ENCODE measurements at regions not wholly inside any gene's neighbourhood (a gene's known extent, or its start where the extent isn't known, plus 50 kb on each side); places are given as distances from the start of the nearest gene placed in this dataset.

DNA sequence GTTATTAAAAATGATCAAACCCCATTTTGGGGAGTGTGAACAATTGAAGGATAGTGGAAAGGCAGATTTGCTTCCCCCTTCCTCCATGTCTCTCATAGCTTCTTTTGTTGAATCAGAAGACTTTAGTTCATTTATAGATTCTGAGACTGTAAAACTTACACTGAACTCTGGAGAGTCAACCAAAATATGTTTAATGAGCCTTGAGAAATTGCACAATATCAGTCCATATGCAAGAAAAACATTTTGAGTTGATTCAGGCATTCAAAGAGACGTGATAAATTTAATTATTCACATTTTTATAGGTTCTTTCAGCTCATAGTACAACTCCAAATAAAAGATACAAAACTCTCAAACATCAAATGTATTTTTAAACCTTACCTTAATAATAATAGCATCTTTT, 354.4 kb upstream of the SPRED2 start:
- H3K36me3 Mint-ChIP-seq (ENCODE audit: low read depth), result no peaks in the 10 kb centered on the region
- H3K4me1 Mint-ChIP-seq, result no peaks in the 10 kb centered on the region
- no peak overlapping the region for H3K27ac Mint-ChIP-seq
- no peaks in the 10 kb centered on the region for H3K27me3 Mint-ChIP-seq
- no peak for DNase-seq
- intact Hi-C loops (cut with micrococcal nuclease), result no loop called here
- H3K9me3 Mint-ChIP-seq, result no peaks in the 10 kb centered on the region
- no peak overlapping the region for H3K4me3 Mint-ChIP-seq

DNA sequence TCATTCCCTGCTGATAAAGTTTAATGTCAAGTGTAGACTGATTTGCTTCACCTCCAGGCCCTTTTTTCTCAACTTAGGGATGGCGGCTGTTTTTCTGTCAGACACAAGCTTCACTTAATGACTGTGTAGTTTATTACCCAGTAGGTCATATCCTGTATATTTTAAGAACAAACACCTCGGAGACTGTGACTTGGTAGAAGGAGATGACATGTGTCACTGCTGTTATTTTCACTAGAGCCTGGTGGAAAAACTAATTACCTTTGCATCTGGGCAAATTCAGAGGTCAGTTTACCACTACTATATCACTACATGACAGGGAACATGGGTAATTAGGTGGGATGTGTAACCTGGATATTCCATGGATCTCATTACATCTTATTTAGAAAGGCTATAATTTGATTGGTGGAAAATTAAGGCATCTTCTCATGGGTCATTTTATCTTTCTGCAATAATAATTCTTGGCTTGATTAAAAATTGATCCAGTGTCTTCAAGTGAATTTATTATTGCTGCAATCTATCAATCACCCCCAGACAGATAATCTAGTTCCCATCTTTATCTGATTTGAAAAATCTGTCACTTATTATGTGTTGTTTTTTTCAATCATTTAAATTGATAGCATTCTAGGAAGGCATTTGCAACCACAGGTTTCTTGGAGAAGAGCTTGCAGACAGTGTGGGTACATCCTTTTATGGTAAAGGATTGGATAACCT, 353.8 kb upstream of the SPRED2 start:
- no peaks in the 10 kb centered on the region for H3K4me1 Mint-ChIP-seq
- H3K27ac Mint-ChIP-seq, result no peak overlapping the region
- H3K36me3 Mint-ChIP-seq (ENCODE audit: low read depth), result no peaks in the 10 kb centered on the region
- no peaks in the 10 kb centered on the region for H3K27me3 Mint-ChIP-seq
- intact Hi-C loops (cut with micrococcal nuclease), result no loop called here
- H3K4me3 Mint-ChIP-seq, result no peak overlapping the region
- DNase-seq, result no peak
- no peaks in the 10 kb centered on the region for H3K9me3 Mint-ChIP-seq

DNA sequence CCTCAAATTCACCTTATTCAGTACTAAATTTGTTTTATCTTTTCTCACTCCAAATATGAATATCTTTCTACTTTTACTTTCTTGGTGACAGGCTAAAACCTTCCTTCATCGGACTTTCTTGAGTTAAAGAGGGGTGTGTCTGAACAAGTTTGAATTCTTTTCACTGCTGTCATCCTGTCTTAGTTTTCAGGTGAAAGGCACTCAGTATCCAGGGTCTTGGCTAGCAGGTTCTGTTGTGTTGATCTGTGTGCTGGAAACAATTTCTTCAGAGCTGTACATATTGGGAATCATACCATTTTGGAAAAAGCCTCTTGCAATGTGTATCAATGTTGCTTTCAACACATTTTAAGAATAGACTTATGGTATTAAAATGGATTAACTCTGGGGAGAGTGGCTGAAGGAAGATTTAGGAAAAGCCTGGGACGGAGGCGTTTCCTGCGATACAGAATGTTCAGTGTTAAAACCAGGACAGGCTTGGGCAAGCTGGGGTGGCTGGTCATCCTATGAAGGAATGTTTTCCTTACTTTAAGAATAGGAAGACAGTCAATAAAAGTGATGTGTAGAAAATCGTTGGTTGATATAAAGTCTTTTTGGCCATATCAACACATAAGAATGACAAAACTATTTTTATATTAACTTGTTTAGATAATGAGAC, 350.7 kb upstream of the SPRED2 start:
- H3K27ac Mint-ChIP-seq, result no peak overlapping the region
- no peaks in the 10 kb centered on the region for H3K9me3 Mint-ChIP-seq
- no peak overlapping the region for H3K4me3 Mint-ChIP-seq
- H3K27me3 Mint-ChIP-seq, result no peaks in the 10 kb centered on the region
- no peaks in the 10 kb centered on the region for H3K4me1 Mint-ChIP-seq
- DNase-seq, result no peak
- intact Hi-C loops (cut with micrococcal nuclease), result no loop called here
- H3K36me3 Mint-ChIP-seq (ENCODE audit: low read depth), result no peaks in the 10 kb centered on the region

DNA sequence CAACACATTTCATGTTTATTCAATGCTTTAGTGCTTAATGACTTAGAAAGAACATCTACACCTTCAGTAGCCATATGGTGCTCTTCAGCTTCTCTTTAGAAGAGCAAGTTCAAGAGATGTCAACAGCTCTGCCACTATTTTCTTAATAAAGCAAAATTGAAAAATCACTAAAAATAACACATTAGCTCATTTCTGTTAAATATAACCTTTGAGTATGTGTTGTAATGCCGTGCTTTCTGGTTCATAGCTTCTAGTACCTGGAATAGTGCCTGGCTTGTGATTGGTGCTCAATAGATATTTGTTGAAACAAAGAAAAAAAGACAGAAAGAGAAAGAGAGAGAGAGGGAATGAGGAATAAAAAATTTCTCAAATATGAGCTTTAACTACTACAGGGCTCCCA, 349.8 kb upstream of the SPRED2 start:
- intact Hi-C loops (cut with micrococcal nuclease), result no loop called here
- no peak for DNase-seq
- H3K4me3 Mint-ChIP-seq, result no peak overlapping the region

DNA sequence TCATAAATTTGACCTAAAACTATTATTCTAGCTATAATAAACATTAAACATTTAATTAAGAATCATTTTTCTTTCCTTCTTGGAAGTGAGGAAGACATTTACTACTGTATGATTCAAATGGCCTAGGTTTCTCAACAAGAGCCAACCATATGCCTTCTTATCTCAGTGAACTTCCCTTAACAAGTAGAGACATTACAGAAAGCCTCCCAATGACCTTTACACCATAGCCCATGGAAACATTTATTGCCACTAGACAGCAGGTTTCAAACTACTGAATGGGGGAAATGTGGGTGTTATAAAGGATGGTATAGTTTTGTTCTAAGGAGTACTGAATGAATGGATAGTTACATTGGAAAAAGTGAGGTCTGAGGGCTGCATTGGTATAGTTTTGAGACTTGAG, 349.4 kb upstream of the SPRED2 start:
- Mint-ChIP-seq H3K36me3 (ENCODE audit: low read depth) (no peaks in the 10 kb centered on the region), H3K4me3 (no peak overlapping the region), H3K9me3 (no peaks in the 10 kb centered on the region), H3K27me3 (no peaks in the 10 kb centered on the region), H3K27ac (no peak overlapping the region), H3K4me1 (no peaks in the 10 kb centered on the region)
- DNase-seq, result no peak
- intact Hi-C loops (cut with micrococcal nuclease), result no loop called here

More for the DNA sequence above, 349.8 kb upstream of the SPRED2 start:
- Mint-ChIP-seq H3K36me3 (ENCODE audit: low read depth) (no peaks in the 10 kb centered on the region), H3K4me1 (no peaks in the 10 kb centered on the region), H3K9me3 (no peaks in the 10 kb centered on the region), H3K27me3 (no peaks in the 10 kb centered on the region), H3K27ac (no peak overlapping the region)

DNA sequence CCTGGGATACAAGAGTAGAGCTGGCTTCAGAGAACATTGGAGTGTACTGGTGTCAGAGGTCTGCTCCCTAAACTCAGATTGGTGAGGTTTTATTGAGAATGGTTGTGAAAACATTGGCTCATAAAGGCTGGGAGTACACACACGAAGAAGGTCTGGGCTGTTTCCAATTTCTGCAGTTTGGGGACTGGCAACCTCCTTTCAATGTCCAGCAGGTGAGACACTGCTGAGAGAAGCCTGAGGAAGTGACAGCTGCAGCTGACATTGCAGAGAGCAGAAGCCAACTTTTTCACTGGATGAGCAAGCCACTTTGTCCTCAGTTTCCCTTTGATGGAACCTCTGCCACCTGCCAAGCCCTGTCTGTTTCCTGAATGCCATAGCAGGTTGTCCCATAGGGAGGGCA, 346.6 kb upstream of the SPRED2 start:
- H3K27me3 Mint-ChIP-seq, result no peaks in the 10 kb centered on the region
- no peak overlapping the region for H3K27ac Mint-ChIP-seq

DNA sequence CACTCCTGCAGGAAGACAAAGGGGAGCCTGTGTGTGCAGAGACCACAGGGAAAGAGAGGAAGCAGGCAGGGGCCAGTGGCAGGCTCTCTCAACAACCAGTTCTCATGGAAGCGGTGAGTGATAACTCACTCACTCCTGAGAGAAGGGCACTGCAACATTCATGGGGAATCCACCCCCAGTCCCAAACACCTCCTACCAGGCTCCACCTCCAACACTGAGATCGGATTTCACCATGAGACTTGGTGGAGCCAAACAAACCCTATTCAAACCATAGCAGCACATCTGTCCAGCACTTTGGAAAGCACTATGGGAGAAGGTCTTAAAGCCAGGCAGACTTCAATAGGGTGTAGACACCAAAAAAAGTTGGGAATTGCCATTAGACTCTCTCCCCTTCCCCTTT, 345.7 kb upstream of the SPRED2 start:
- H3K36me3 Mint-ChIP-seq (ENCODE audit: low read depth), result no peaks in the 10 kb centered on the region
- H3K4me1 Mint-ChIP-seq, result no peaks in the 10 kb centered on the region
- H3K4me3 Mint-ChIP-seq, result no peak overlapping the region
- no peak overlapping the region for H3K27ac Mint-ChIP-seq
- no peaks in the 10 kb centered on the region for H3K9me3 Mint-ChIP-seq
- DNase-seq, result no peak
- no peaks in the 10 kb centered on the region for H3K27me3 Mint-ChIP-seq
- intact Hi-C loops (cut with micrococcal nuclease), result no loop called here

More for the DNA sequence above, 346.6 kb upstream of the SPRED2 start:
- intact Hi-C loops (cut with micrococcal nuclease), result no loop called here
- Mint-ChIP-seq H3K4me3 (no peak overlapping the region), H3K36me3 (ENCODE audit: low read depth) (no peaks in the 10 kb centered on the region), H3K4me1 (no peaks in the 10 kb centered on the region), H3K9me3 (no peaks in the 10 kb centered on the region)
- DNase-seq, result no peak

DNA sequence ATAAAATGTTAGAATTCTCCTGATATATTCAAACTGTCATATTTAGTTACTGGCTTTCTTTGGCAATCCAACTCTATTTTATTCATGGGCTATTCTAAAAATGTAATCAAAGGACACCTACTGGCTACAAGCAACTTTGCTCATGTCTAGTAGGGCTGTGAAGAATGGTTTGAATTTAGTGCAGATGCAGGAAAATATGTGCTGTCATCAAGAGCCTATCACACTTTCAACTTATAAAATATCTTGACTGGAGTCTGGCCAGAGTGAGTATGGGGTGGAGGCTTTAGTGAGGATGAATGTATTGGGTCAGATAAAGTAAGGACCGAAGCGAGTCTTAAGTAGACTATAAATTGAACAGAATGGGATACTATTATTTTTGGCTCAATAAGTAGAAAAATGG, 343.4 kb upstream of the SPRED2 start:
- Mint-ChIP-seq H3K9me3 (no peaks in the 10 kb centered on the region), H3K36me3 (ENCODE audit: low read depth) (no peaks in the 10 kb centered on the region)

DNA sequence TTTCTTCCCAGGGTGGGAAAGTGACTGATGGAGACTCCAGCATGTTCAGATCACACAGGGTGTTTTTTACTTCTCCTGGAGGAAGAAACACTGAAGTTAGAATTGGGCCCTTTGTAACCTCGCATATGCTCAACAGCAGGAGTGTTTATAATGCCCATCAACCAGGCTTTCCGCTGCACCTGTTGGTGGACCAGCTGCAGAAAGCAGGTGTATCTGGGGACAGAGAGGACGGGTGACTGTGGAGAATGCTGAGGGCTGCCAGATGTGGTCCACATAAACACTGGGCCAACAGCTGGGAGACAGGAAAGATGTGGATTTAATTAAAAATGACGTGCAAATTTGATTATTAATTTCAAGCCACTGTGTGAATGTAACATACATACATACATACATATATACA, 335.5 kb upstream of the SPRED2 start:
- H3K36me3 Mint-ChIP-seq (ENCODE audit: low read depth), result no peaks in the 10 kb centered on the region
- H3K4me3 Mint-ChIP-seq, result no peak overlapping the region
- H3K4me1 Mint-ChIP-seq, result no peaks in the 10 kb centered on the region
- H3K9me3 Mint-ChIP-seq, result peaks cover 6% of the 10 kb centered on the region
- no peak for DNase-seq
- intact Hi-C loops (cut with micrococcal nuclease), result no loop called here
- no peak overlapping the region for H3K27ac Mint-ChIP-seq
- H3K27me3 Mint-ChIP-seq, result no peaks in the 10 kb centered on the region

More for the DNA sequence above, 343.4 kb upstream of the SPRED2 start:
- no peak overlapping the region for H3K4me3 Mint-ChIP-seq
- no peak for DNase-seq
- H3K27ac Mint-ChIP-seq, result no peak overlapping the region
- intact Hi-C loops (cut with micrococcal nuclease), result no loop called here
- no peaks in the 10 kb centered on the region for H3K27me3 Mint-ChIP-seq
- no peaks in the 10 kb centered on the region for H3K4me1 Mint-ChIP-seq

DNA sequence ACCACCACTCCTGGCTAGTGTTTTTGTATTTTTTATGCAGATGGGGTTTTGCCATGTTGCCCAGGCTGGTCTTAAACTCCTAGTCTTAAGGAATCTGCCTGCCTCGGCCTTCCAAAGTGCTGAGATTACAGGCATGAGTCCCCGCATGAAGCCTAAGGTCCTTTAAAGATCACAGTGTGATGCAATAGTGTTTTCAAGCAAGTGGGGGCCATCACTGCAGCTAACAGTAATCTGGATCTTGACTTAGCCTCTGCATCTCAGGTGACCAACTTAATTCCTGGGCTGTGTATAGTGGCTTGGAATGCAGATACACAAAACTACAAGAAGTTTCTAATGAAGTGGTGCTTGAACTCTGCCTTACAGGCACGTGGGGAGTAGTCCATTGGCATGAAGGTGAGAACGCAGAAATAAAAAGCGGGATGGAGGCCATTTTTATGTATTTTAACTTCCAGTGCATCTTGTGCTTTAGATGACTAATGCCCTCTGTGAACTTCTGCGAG, 334.4 kb upstream of the SPRED2 start:
- DNase-seq, result no peak
- no peaks in the 10 kb centered on the region for H3K27me3 Mint-ChIP-seq
- intact Hi-C loops (cut with micrococcal nuclease), result no loop called here
- H3K36me3 Mint-ChIP-seq (ENCODE audit: low read depth), result no peaks in the 10 kb centered on the region
- no peak overlapping the region for H3K27ac Mint-ChIP-seq
- H3K4me1 Mint-ChIP-seq, result no peaks in the 10 kb centered on the region
- H3K9me3 Mint-ChIP-seq, result peaks cover 6% of the 10 kb centered on the region
- no peak overlapping the region for H3K4me3 Mint-ChIP-seq

DNA sequence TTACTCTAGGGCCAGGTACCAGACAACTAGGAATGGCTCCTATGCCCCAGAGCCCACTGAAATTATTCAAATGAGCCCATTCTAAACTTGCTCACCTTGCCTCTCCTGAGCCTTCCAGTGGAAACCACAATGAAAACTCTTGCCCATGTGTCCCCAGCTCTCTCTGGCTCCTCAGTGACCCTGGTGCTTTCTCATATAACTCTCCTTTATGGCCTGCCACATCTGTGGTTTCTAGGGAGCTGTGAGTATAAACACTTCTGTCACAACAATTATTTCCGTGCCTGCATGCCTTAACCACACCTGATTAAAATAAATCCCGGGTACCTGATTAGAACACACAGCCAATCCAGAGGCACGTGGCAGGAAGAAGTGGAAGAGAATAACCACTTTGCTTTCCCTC, 333.0 kb upstream of the SPRED2 start:
- Mint-ChIP-seq H3K27me3 (no peaks in the 10 kb centered on the region), H3K27ac (no peak overlapping the region), H3K9me3 (peaks cover 6% of the 10 kb centered on the region), H3K4me1 (no peaks in the 10 kb centered on the region), H3K4me3 (no peak overlapping the region), H3K36me3 (ENCODE audit: low read depth) (no peaks in the 10 kb centered on the region)
- intact Hi-C loops (cut with micrococcal nuclease), result no loop called here
- no peak for DNase-seq

DNA sequence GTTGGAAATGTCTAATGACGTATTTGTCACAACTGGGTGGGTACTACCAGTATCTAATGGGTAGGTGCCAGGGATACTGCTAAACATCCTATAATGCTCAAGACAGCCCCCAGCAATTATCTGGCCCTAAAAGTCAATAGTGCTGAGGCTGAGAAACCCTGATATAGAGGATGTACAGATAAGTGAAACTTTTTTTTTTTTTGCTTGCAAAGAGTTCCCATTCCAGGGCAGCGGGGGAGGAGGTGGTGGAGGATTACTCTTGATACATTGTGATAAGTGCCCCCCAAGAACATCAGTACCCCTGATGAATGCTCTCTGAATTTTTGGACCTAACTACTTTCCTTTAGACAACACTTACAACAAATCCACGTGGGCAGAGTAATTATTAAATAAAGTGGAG, 329.7 kb upstream of the SPRED2 start:
- no peaks in the 10 kb centered on the region for H3K36me3 Mint-ChIP-seq (ENCODE audit: low read depth)
- H3K27me3 Mint-ChIP-seq, result no peaks in the 10 kb centered on the region
- no peak for DNase-seq
- peaks cover 6% of the 10 kb centered on the region for H3K9me3 Mint-ChIP-seq
- intact Hi-C loops (cut with micrococcal nuclease), result no loop called here
- H3K4me1 Mint-ChIP-seq, result no peaks in the 10 kb centered on the region
- no peak overlapping the region for H3K4me3 Mint-ChIP-seq
- H3K27ac Mint-ChIP-seq, result no peak overlapping the region

DNA sequence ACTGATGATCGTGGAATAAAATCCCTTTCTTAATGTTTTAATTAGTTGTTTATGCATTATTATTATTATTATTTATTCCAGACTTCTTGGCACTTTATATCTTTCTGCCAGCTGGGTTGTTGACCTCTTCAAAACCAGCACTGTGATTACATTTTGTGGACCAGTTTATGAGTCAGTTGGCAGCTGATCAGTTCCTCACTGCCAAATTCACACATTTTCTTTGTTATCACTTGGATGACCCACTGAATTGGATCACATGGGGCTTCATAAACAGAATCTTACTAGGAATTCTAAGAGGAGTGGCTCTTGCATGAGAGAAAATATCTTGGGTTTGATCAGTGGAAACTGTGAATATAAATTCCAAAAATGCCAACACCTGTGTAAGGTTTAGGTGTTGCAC, 321.8 kb upstream of the SPRED2 start:
- Mint-ChIP-seq H3K27ac (no peak overlapping the region), H3K36me3 (ENCODE audit: low read depth) (no peaks in the 10 kb centered on the region), H3K27me3 (no peaks in the 10 kb centered on the region), H3K4me3 (no peak overlapping the region), H3K9me3 (peaks cover 7% of the 10 kb centered on the region), H3K4me1 (no peaks in the 10 kb centered on the region)
- DNase-seq, result no peak
- intact Hi-C loops (cut with micrococcal nuclease), result no loop called here

DNA sequence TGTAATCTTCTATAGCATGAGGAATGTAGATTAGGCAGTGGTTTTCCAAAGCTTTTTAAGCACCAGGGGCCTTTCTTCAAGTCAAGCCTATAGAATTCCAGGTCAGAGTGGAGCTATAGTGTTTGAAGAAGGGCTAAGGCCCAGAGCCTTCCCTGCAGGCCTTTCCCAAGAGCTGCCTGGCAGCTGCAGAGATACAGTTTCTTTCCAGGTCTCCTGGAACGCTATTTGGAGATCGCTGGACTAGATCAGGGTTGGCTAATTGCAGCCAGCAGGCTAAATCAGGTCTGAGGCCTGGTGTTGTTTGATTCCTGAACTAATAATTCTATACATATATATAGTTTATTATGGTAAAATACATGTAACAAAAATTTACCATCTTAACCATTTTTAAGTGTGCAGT, 319.0 kb upstream of the SPRED2 start:
- intact Hi-C loops (cut with micrococcal nuclease), result no loop called here
- no peaks in the 10 kb centered on the region for H3K36me3 Mint-ChIP-seq (ENCODE audit: low read depth)
- H3K9me3 Mint-ChIP-seq, result no peaks in the 10 kb centered on the region

DNA sequence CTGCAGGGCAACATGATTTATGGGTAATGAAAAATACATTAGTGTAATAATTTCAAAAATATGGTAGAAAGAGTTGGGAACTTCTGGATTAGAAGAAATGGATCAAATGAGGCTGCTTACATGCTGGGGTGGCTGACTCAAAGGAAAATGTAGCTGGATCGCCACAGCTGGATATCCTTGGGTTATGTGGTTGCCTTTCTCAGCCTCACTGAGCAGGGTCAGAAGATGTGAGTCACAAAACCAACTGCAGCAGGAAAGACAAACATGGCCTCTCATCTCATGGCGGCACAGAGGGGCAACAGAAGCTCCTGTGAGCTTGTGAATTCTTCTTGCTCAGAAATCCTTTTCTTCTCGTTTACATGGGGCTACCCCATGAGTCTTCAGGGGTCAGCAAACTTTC, 317.1 kb upstream of the SPRED2 start:
- Mint-ChIP-seq H3K27me3 (no peaks in the 10 kb centered on the region), H3K4me3 (no peak overlapping the region), H3K9me3 (no peaks in the 10 kb centered on the region), H3K4me1 (no peaks in the 10 kb centered on the region), H3K36me3 (ENCODE audit: low read depth) (no peaks in the 10 kb centered on the region), H3K27ac (no peak overlapping the region)
- intact Hi-C loops (cut with micrococcal nuclease), result no loop called here
- no peak for DNase-seq

More for the DNA sequence above, 319.0 kb upstream of the SPRED2 start:
- no peak for DNase-seq
- Mint-ChIP-seq H3K27me3 (no peaks in the 10 kb centered on the region), H3K4me3 (no peak overlapping the region), H3K27ac (no peak overlapping the region), H3K4me1 (no peaks in the 10 kb centered on the region)

Measured in activated CD4-positive, alpha-beta T cell treated with anti-CD3 and anti-CD28 coated beads, Interleukin-2, amount 10 ng/mL, durations not matched to agents 24 days and 14 days (primary cell).